ENCODE measurements at regions not wholly inside any gene's neighbourhood (a gene's known extent, or its start where the extent isn't known, plus 50 kb on each side); places are given as distances from the start of the nearest gene placed in this dataset.

DNA sequence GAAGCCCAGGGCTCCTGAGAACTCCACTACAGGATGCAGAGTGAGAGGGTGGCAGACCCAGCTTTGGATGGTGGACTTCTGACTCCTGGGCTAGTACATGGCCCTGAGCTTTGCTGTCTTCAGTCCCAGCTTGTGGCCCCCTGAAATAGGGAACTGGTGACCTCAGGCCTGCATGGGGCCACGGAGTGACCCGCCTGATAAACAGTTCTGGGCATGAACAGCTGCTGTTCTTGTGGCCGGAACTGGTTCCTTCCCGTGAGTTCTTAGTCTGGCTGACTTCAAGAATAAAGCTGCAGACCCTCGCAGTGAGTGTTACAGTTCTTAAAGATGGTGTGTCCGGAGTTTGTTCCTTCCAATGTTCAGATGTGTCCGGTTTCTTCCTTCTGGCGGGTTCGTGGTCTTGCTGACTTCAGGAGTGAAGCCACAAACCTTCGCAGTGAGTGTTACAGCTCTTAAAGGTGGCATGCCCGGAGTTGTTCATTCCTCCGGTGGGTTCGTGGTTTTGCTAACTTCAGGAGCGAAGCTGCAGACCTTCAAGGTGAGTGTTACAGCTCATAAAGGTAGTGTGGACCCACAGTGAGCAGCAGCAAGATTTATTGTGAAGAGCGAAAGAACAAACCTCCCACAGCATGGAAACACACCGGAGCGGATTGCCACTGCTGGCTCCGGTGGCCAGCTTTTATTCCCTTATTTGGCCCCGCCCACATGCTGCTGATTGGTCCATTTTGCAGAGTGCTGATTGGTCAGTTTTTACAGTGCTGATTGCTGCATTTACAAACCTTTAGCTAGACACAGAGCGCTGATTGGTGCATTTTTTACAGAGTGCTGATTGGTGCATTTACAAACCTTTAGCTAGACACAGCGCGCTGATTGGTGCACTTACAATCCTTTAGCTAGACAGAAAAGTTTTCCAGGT lies 268.0 kb downstream of the ZEB1 start:
- no peak for TF ChIP-seq POLR2AphosphoS5 (IDR thresholded peaks at IDR 0.05)
- TF ChIP-seq, protein P1, sequence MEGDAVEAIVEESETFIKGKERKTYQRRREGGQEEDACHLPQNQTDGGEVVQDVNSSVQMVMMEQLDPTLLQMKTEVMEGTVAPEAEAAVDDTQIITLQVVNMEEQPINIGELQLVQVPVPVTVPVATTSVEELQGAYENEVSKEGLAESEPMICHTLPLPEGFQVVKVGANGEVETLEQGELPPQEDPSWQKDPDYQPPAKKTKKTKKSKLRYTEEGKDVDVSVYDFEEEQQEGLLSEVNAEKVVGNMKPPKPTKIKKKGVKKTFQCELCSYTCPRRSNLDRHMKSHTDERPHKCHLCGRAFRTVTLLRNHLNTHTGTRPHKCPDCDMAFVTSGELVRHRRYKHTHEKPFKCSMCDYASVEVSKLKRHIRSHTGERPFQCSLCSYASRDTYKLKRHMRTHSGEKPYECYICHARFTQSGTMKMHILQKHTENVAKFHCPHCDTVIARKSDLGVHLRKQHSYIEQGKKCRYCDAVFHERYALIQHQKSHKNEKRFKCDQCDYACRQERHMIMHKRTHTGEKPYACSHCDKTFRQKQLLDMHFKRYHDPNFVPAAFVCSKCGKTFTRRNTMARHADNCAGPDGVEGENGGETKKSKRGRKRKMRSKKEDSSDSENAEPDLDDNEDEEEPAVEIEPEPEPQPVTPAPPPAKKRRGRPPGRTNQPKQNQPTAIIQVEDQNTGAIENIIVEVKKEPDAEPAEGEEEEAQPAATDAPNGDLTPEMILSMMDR (IDR thresholded peaks at IDR 0.05) = no peak
- no peak for TF ChIP-seq POLR2A (IDR thresholded peaks at IDR 0.05)
